BJ (cell line): ENCODE measurements at regions not wholly inside any gene's neighbourhood (a gene's known extent, or its start where the extent isn't known, plus 50 kb on each side); places are given as distances from the start of the nearest gene placed in this dataset.
A peak's percentile ranks its signal among the peaks of the same experiment; 100 is the strongest.

Experiments
- CTCF ChIA-PET: fragments of 350-600 bp; formaldehyde crosslinking; extraction: SDS; loops from one replicate; lab custom pipeline; 2021; ENCODE audit warnings: antibody characterized with exemption, inconsistent platforms; lab: Yijun Ruan, JAX
- POLR2A ChIA-PET: fragments of 300-600 bp; sonication (Branson Sonifier 250); formaldehyde crosslinking; extraction: SDS; loops from one replicate; lab custom pipeline; 2021; ENCODE audit warnings: antibody characterized with exemption; lab: Charles Lee
- DNase-seq: peaks from one replicate; pipeline ENCODE4 v3.0.0-alpha.2; 2011; ENCODE audit warnings: low read depth
- H3K27me3 ChIP-seq: 2 replicates; pipeline ENCODE4 v1.6.0; 2011; ENCODE audit warnings: low read length; ENCODE audit not compliant: control insufficient read depth, insufficient read depth
- H3K36me3 ChIP-seq: 2 replicates; pipeline ENCODE4 v1.5.1; 2011; ENCODE audit warnings: low read length; ENCODE audit not compliant: control insufficient read depth, insufficient read depth
- H3K4me3 ChIP-seq: 2 replicates; pipeline ENCODE4 v1.5.1; 2011; ENCODE audit warnings: low read depth, mild to moderate bottlenecking, control low read depth, low read length
- TF ChIP-seq, protein P1 (sequence below): IDR thresholded peaks from 2 replicates; pipeline ENCODE4 v1.5.1; 2011; ENCODE audit warnings: low read depth, mild to moderate bottlenecking, control low read depth, inconsistent platforms, low read length, moderate library complexity; ENCODE audit not compliant: insufficient read depth

DNA sequence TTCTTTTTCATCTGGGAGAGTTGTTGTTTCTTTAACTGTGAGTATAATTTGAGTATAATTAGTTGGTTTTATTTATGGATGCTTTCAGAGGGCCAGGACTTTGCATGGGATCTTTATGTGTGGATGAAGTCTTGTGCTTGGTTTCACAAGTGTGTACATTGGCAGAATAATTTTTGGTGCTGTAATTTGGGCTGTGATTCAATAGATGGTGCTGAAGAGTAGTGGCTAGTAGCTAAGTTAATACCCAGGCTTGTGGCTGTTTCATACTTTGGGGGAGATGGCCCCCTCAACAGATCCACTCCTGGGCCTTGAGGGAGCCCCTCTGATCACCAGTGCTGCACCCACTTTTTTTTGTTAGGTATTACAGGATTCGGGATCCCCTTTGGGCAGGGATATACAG is 1142.4 kb downstream of the SLITRK1 start:
- no peak overlapping the region for H3K4me3 ChIP-seq
- ChIA-PET CTCF (interaction anchor here (0.8 to 1.0 kb wide), 3 partner anchors 19 to 207 kb away, joined by 3 to 4 read pairs (median 3); no protein-coding TSS in a partner anchor), POLR2A (no interaction called here)
- no peak for DNase-seq
- no peaks in the 10 kb centered on the region for H3K27me3 ChIP-seq
- no peaks in the 10 kb centered on the region for H3K36me3 ChIP-seq
- TF ChIP-seq, protein P1, sequence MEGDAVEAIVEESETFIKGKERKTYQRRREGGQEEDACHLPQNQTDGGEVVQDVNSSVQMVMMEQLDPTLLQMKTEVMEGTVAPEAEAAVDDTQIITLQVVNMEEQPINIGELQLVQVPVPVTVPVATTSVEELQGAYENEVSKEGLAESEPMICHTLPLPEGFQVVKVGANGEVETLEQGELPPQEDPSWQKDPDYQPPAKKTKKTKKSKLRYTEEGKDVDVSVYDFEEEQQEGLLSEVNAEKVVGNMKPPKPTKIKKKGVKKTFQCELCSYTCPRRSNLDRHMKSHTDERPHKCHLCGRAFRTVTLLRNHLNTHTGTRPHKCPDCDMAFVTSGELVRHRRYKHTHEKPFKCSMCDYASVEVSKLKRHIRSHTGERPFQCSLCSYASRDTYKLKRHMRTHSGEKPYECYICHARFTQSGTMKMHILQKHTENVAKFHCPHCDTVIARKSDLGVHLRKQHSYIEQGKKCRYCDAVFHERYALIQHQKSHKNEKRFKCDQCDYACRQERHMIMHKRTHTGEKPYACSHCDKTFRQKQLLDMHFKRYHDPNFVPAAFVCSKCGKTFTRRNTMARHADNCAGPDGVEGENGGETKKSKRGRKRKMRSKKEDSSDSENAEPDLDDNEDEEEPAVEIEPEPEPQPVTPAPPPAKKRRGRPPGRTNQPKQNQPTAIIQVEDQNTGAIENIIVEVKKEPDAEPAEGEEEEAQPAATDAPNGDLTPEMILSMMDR, result peak; percentile 38

- Histone ChIP-seq H3K4me3 (no peak overlapping the region), H3K36me3 (no peaks in the 10 kb centered on the region), H3K27me3 (no peaks in the 10 kb centered on the region)
- POLR2A ChIA-PET, result no interaction called here
- TF ChIP-seq, protein P1, result no peak
- no peak for DNase-seq
- CTCF ChIA-PET, result no interaction called here
Observed at GRCh38 chr13:82729401-82729800, 1152.9 kb downstream of the SLITRK1 start.

DNA sequence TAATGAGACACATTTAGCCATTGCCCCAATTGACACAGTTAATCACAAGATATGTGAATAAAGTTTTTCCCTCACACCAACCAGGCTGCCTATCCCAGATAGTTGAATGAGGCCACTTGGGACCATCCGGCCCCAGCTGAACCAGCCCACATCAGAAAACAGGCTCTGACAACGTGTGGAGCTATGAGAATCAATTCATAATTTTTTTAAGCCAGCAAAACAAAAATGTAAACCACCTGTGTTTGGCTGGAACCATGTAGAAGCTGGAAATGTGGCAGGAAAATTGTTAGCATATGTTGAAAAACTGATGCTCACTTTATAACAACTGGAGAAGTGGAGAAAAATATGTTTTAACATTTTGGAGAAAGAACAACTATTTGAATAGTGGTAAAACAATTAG is 1161.3 kb downstream of the SLITRK1 start:
- Histone ChIP-seq H3K27me3 (no peaks in the 10 kb centered on the region), H3K36me3 (no peaks in the 10 kb centered on the region), H3K4me3 (no peak overlapping the region)
- CTCF ChIA-PET, result interaction anchor here (0.6 to 1.4 kb wide), 3 partner anchors 18 to 1094 kb away, joined by 3 to 4 read pairs (median 3); no protein-coding TSS in a partner anchor
- TF ChIP-seq, protein P1, result no peak
- POLR2A ChIA-PET, result no interaction called here
- no peak for DNase-seq

GRCh38 chr13:82719987-82720386 is 1162.3 kb downstream of the SLITRK1 start:
- no peaks in the 10 kb centered on the region for H3K27me3 ChIP-seq
- H3K36me3 ChIP-seq, result no peaks in the 10 kb centered on the region
- TF ChIP-seq, protein P1, result no peak
- H3K4me3 ChIP-seq, result no peak overlapping the region
- DNase-seq, result no peak
- POLR2A ChIA-PET, result no interaction called here
- CTCF ChIA-PET, result interaction anchor here (1.4 kb wide), 1 partner anchor 19 kb away, joined by 4 read pairs; no protein-coding TSS in a partner anchor

DNA sequence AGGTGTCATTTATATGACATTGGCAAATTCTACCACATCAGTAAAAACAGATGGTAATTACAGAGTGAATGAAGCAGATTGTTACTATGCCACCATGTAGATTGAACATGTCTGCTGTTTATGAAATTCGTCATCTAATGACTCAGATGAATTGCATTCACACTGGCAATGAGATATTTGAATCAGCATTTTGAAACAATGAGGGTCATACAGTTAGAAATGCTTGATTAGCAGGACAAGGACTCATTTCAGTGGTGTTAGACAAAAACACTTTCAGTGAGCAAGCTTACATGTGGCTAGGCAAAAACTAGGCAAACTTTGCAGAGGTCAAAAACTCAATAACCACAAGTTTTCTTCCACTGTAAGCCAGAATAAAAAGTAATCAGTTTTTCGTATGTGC is 1165.0 kb downstream of the SLITRK1 start:
- H3K36me3 ChIP-seq, result no peaks in the 10 kb centered on the region
- TF ChIP-seq, protein P1, result no peak
- peak; percentile 12 for DNase-seq
- H3K4me3 ChIP-seq, result no peak overlapping the region
- H3K27me3 ChIP-seq, result no peaks in the 10 kb centered on the region
- CTCF ChIA-PET, result no interaction called here
- POLR2A ChIA-PET, result no interaction called here
